ENCODE measurements at regions not wholly inside any gene's neighbourhood (a gene's known extent, or its start where the extent isn't known, plus 50 kb on each side); places are given as distances from the start of the nearest gene placed in this dataset.
"Not testable (repeated sequence)": the region's sequence is repeated elsewhere in the genome, so short reads cannot be mapped to it uniquely, and the experiment has no call there.

GRCh38 chr7:17440025-17440784 is 141.8 kb downstream of the AHR start:
- not testable (repeated sequence) for DNase-seq

- DNase-seq = no peak
Measured at GRCh38 chr7:17440831-17441230, 142.4 kb downstream of the AHR start.

GRCh38 chr7:17441557-17441956 is 143.1 kb downstream of the AHR start:
- DNase-seq = no peak

- DNase-seq = no peak
Measured at GRCh38 chr7:17444151-17444550, 145.7 kb downstream of the AHR start.

- no peak for DNase-seq
Measured at GRCh38 chr7:17444673-17445072, 146.2 kb downstream of the AHR start.

- no peak for DNase-seq
Measured at GRCh38 chr7:17446340-17446739, 147.9 kb downstream of the AHR start.

- DNase-seq = no peak
Measured at GRCh38 chr7:17447728-17448478, 149.5 kb downstream of the AHR start.

GRCh38 chr7:17448479-17449423 is 150.3 kb downstream of the AHR start:
- DNase-seq = no peak

GRCh38 chr7:17456541-17456940 is 158.1 kb downstream of the AHR start:
- DNase-seq = no peak

- DNase-seq = no peak
Measured at GRCh38 chr7:17460001-17460400, 161.5 kb downstream of the AHR start.

GRCh38 chr7:17460665-17461064 is 162.2 kb downstream of the AHR start:
- no peak for DNase-seq

GRCh38 chr7:17462131-17462631 is 163.7 kb downstream of the AHR start:
- DNase-seq = no peak

- DNase-seq = no peak
Measured at GRCh38 chr7:17463511-17464085, 165.1 kb downstream of the AHR start.

- DNase-seq = no peak
Measured at GRCh38 chr7:17466216-17466615, 167.8 kb downstream of the AHR start.

GRCh38 chr7:17467386-17467945 is 169.0 kb downstream of the AHR start:
- DNase-seq = no peak

GRCh38 chr7:17471325-17471724 is 172.9 kb downstream of the AHR start:
- no peak for DNase-seq

- DNase-seq = no peak
Measured at GRCh38 chr7:17472518-17472917, 174.1 kb downstream of the AHR start.

- DNase-seq = no peak
Measured at GRCh38 chr7:17472939-17473338, 174.5 kb downstream of the AHR start.

- DNase-seq = no peak
Measured at GRCh38 chr7:17474724-17475344, 176.4 kb downstream of the AHR start.

GRCh38 chr7:17477182-17477581 is 178.7 kb downstream of the AHR start:
- DNase-seq = no peak

GRCh38 chr7:17481118-17481517 is 182.7 kb downstream of the AHR start:
- no peak for DNase-seq

GRCh38 chr7:17485368-17485767 is 186.9 kb downstream of the AHR start:
- no peak for DNase-seq
